ENCODE measurements at regions not wholly inside any gene's neighbourhood (a gene's known extent, or its start where the extent isn't known, plus 50 kb on each side); places are given as distances from the start of the nearest gene placed in this dataset.

GRCh38 chr4:180947425-180947824, 1295.8 kb upstream of the TENM3 start:
- H3K27me3 ChIP-seq (replicated peaks in 1 of 2; ENCODE audit: control insufficient read depth in 2 of 2, insufficient read depth in 2 of 2, low read length in 1 of 2): no peaks in the 10 kb centered on the region
- H3K4me2 ChIP-seq (ENCODE audit: control insufficient read depth, insufficient read depth): no peak overlapping the region
- ATAC-seq (no peak), FAIRE-seq (no peak), DNase-seq (ENCODE audit: low read depth, low spot score) (no peak)
- no peak overlapping the region for H3K9ac ChIP-seq (ENCODE audit: control insufficient read depth, insufficient read depth, low read length)
- CTCF ChIA-PET: no interaction called here
- no peaks in the 10 kb centered on the region for H3K79me2 ChIP-seq (ENCODE audit: control insufficient read depth, insufficient read depth, low read length)
- no peak for TF ChIP-seq TCF7 (IDR thresholded peaks at IDR 0.05; ENCODE audit: borderline replicate concordance)
- TF ChIP-seq, protein P1, sequence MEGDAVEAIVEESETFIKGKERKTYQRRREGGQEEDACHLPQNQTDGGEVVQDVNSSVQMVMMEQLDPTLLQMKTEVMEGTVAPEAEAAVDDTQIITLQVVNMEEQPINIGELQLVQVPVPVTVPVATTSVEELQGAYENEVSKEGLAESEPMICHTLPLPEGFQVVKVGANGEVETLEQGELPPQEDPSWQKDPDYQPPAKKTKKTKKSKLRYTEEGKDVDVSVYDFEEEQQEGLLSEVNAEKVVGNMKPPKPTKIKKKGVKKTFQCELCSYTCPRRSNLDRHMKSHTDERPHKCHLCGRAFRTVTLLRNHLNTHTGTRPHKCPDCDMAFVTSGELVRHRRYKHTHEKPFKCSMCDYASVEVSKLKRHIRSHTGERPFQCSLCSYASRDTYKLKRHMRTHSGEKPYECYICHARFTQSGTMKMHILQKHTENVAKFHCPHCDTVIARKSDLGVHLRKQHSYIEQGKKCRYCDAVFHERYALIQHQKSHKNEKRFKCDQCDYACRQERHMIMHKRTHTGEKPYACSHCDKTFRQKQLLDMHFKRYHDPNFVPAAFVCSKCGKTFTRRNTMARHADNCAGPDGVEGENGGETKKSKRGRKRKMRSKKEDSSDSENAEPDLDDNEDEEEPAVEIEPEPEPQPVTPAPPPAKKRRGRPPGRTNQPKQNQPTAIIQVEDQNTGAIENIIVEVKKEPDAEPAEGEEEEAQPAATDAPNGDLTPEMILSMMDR (IDR thresholded peaks at IDR 0.05 in 2 of 3, conservative IDR thresholded peaks at IDR 0.05 in 1 of 3; ENCODE audit: control insufficient read depth in 2 of 3, extremely low read depth in 1 of 3, insufficient read depth in 1 of 3, low read depth in 3 of 3, low read length in 3 of 3): peak in 1 of 3 experiments; percentile 7; a peak in 1 of 6 replicates
- 15% methylated on average over 5 of the region's 5 CpGs for WGBS (ENCODE audit: insufficient coverage, insufficient replicate concordance, low lambda C conversion rate, missing lambda C conversion rate)
- no TSS peak for BruUV-seq (replicated peaks)
- H3K36me3 ChIP-seq (ENCODE audit: control insufficient read depth in 2 of 2, insufficient read depth in 2 of 2, low read length in 1 of 2): no peaks in the 10 kb centered on the region
- H3K4me1 ChIP-seq (ENCODE audit: control insufficient read depth, insufficient read depth, low read length): no peaks in the 10 kb centered on the region
- H2AFZ ChIP-seq (ENCODE audit: control insufficient read depth, low read depth, low read length): no peak overlapping the region
- SMC1A ChIA-PET (ENCODE audit: uncharacterized antibody, unreplicated experiment): no interaction called here
- POLR2A ChIA-PET: no interaction called here
- intact Hi-C loops (cut with micrococcal nuclease; ENCODE audit: unreplicated experiment) (no loop called here), in situ Hi-C loops (cut with MboI) (no loop called here)
- H3K27ac ChIP-seq (ENCODE audit: control insufficient read depth, insufficient read depth): no peak overlapping the region
- RAD21 ChIA-PET (ENCODE audit: unreplicated experiment): no interaction called here
- H4K20me1 ChIP-seq (ENCODE audit: control insufficient read depth, insufficient read depth): no peaks in the 10 kb centered on the region
- no peak overlapping the region for H3K4me3 ChIP-seq
- H3K9me3 ChIP-seq (replicated peaks; ENCODE audit: control insufficient read depth, insufficient read depth, low read length): no peaks in the 10 kb centered on the region

- Histone ChIP-seq H4K20me1 (ENCODE audit: control insufficient read depth, insufficient read depth) (no peaks in the 10 kb centered on the region), H3K4me2 (ENCODE audit: control insufficient read depth, insufficient read depth) (no peak overlapping the region), H2AFZ (ENCODE audit: control insufficient read depth, low read depth, low read length) (no peak overlapping the region), H3K27me3 (replicated peaks in 1 of 2; ENCODE audit: control insufficient read depth in 2 of 2, insufficient read depth in 2 of 2, low read length in 1 of 2) (no peaks in the 10 kb centered on the region), H3K4me1 (ENCODE audit: control insufficient read depth, insufficient read depth, low read length) (no peaks in the 10 kb centered on the region), H3K4me3 (no peak overlapping the region), H3K9ac (ENCODE audit: control insufficient read depth, insufficient read depth, low read length) (no peak overlapping the region), H3K27ac (ENCODE audit: control insufficient read depth, insufficient read depth) (no peak overlapping the region), H3K36me3 (ENCODE audit: control insufficient read depth in 2 of 2, insufficient read depth in 2 of 2, low read length in 1 of 2) (no peaks in the 10 kb centered on the region), H3K79me2 (ENCODE audit: control insufficient read depth, insufficient read depth, low read length) (no peaks in the 10 kb centered on the region), H3K9me3 (replicated peaks; ENCODE audit: control insufficient read depth, insufficient read depth, low read length) (no peaks in the 10 kb centered on the region)
- no TSS peak for BruUV-seq (replicated peaks)
- ChIA-PET RAD21 (ENCODE audit: unreplicated experiment) (no interaction called here), CTCF (no interaction called here), SMC1A (ENCODE audit: uncharacterized antibody, unreplicated experiment) (no interaction called here), POLR2A (no interaction called here)
- DNase-seq (ENCODE audit: low read depth, low spot score) (no peak), ATAC-seq (no peak), FAIRE-seq (no peak)
- in situ Hi-C loops (cut with MboI) (no loop called here), intact Hi-C loops (cut with micrococcal nuclease; ENCODE audit: unreplicated experiment) (no loop called here)
- TF ChIP-seq MXI1 (IDR thresholded peaks at IDR 0.05; ENCODE audit: low read depth, low read length) (no peak), NR2C1 (IDR thresholded peaks at IDR 0.05) (no peak), BMI1 (IDR thresholded peaks at IDR 0.05; ENCODE audit: borderline replicate concordance) (no peak)
- WGBS (ENCODE audit: insufficient coverage, insufficient replicate concordance, low lambda C conversion rate, missing lambda C conversion rate): 36% methylated on average over 7 of the region's 7 CpGs
Measured at GRCh38 chr4:180949424-180950213, 1293.6 kb upstream of the TENM3 start.

Data from GM12878 (cell line).